ENCODE measurements at regions not wholly inside any gene's neighbourhood (a gene's known extent, or its start where the extent isn't known, plus 50 kb on each side); places are given as distances from the start of the nearest gene placed in this dataset.

DNA sequence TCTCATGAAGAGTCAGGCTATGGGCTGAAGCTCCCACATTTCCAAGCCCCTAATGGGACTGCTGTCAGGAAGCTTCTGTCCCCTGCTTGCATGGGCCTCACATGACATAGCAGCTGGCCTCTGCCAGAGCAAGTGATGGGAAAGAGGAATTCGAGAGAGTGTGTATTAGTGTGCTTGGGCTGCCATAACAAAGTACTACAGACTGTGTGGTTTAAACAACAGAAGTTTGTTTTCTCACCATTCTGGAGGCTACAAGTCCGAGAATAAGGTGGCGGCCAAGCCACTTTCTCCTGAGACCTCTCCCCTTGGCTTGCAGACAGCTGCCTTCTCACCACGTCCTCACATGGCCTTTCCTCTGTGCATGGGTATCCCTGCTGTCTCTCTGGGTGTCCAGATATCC, 274.4 kb downstream of the NUAK1 start:
- ChIA-PET RAD21 (ENCODE audit: low non-redundant PET in 1 of 2, low total read pairs in 2 of 2, uncharacterized antibody in 2 of 2, unreplicated experiment in 2 of 2) (no interaction called here), CTCF (no interaction called here), POLR2A (no interaction called here)
- TF ChIP-seq, protein P1, sequence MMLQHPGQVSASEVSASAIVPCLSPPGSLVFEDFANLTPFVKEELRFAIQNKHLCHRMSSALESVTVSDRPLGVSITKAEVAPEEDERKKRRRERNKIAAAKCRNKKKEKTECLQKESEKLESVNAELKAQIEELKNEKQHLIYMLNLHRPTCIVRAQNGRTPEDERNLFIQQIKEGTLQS (IDR thresholded peaks at IDR 0.05), result no peak
- TF ChIP-seq ZNF274 (IDR thresholded peaks at IDR 0.05; ENCODE audit: low read depth, low read length), result no peak
- TF ChIP-seq EZH2 (IDR thresholded peaks at IDR 0.05), result no peak
- no peak for TF ChIP-seq POLR2AphosphoS5 (IDR thresholded peaks at IDR 0.05; ENCODE audit: low read depth, low read length)
- no peak for TF ChIP-seq ELF1 (IDR thresholded peaks at IDR 0.05; ENCODE audit: borderline replicate concordance, low read depth)
- no peak for TF ChIP-seq SIN3A (IDR thresholded peaks at IDR 0.05; ENCODE audit: low read depth)
- TF ChIP-seq MAX (IDR thresholded peaks at IDR 0.05), result no peak
- no peak for TF ChIP-seq SP1 (IDR thresholded peaks at IDR 0.05; ENCODE audit: low read depth)
- TF ChIP-seq YY1 (IDR thresholded peaks at IDR 0.05; ENCODE audit: extremely low read depth, insufficient replicate concordance, low read depth, low read length), result no peak
- no peak for TF ChIP-seq FOSL1 (IDR thresholded peaks at IDR 0.05; ENCODE audit: low read depth)
- Histone ChIP-seq H3K4me3 (replicated peaks in 1 of 2; ENCODE audit: low read depth in 1 of 2, low read length in 2 of 2) (no peak overlapping the region), H2AFZ (ENCODE audit: low read depth, low read length, poor library complexity, severe bottlenecking) (no peak overlapping the region), H3K79me2 (ENCODE audit: insufficient read depth, low read length) (no peaks in the 10 kb centered on the region), H3K4me1 (ENCODE audit: control insufficient read depth in 1 of 2, insufficient read depth in 2 of 2, low read length in 2 of 2) (no peaks in the 10 kb centered on the region), H3K4me2 (ENCODE audit: low read length) (no peak overlapping the region), H3K27me3 (ENCODE audit: insufficient read depth, low read length) (no peaks in the 10 kb centered on the region), H3K9ac (ENCODE audit: low read length) (no peak overlapping the region), H3K9me3 (ENCODE audit: control insufficient read depth in 1 of 2, insufficient read depth in 1 of 2, low read depth in 1 of 2, low read length in 2 of 2) (no peaks in the 10 kb centered on the region), H3K9me2 (ENCODE audit: insufficient read depth) (no peaks in the 10 kb centered on the region), H3K36me3 (ENCODE audit: control insufficient read depth in 1 of 2, insufficient read depth in 2 of 2, low read length in 2 of 2) (no peaks in the 10 kb centered on the region), H3K27ac (ENCODE audit: low read depth, low read length) (no peak overlapping the region), H4K20me1 (ENCODE audit: insufficient read depth) (no peaks in the 10 kb centered on the region)
- intact Hi-C loops (cut with micrococcal nuclease), result no loop called here
- no TSS peak for BruUV-seq (replicated peaks)
- no peak for ATAC-seq
- no peak for DNase-seq (ENCODE audit: low read depth, low spot score)

DNA sequence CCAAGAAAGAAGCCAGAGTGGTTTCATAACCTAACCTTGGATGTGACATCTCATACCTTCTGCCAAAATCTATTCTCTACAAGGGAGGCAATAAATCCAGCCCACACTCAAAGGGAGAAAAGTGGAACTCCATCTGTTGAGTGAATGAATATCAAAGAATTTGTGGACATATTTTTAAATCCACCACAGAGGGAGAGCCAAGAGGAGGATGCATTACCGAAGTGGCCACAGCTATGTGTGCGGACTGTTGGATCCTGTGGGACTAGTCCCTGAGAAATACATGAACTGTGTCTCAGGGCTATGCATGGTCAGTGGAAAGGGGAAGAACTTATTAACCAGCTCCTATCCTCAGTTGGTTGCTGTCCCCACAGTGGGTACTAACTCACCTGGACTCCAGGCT, 273.9 kb downstream of the NUAK1 start:
- no peaks in the 10 kb centered on the region for H4K20me1 ChIP-seq (ENCODE audit: insufficient read depth)
- POLR2A ChIA-PET, result no interaction called here
- no TSS peak for BruUV-seq (replicated peaks)
- TF ChIP-seq, protein P1 (IDR thresholded peaks at IDR 0.05), result no peak
- TF ChIP-seq POLR2A (IDR thresholded peaks at IDR 0.05; ENCODE audit: borderline replicate concordance, extremely low read depth, insufficient read depth, insufficient read length) (no peak), CEBPB (IDR thresholded peaks at IDR 0.05; ENCODE audit: low read depth) (no peak), SRF (IDR thresholded peaks at IDR 0.05; ENCODE audit: low read depth) (no peak), JUND (IDR thresholded peaks at IDR 0.05) (no peak), MAX (IDR thresholded peaks at IDR 0.05) (no peak), EZH2 (IDR thresholded peaks at IDR 0.05) (no peak), ZBTB33 (IDR thresholded peaks at IDR 0.05; ENCODE audit: extremely low read depth, insufficient replicate concordance, low read length) (no peak), POLR2AphosphoS5 (IDR thresholded peaks at IDR 0.05; ENCODE audit: low read depth, low read length) (no peak)
- TF ChIP-seq, protein P2, sequence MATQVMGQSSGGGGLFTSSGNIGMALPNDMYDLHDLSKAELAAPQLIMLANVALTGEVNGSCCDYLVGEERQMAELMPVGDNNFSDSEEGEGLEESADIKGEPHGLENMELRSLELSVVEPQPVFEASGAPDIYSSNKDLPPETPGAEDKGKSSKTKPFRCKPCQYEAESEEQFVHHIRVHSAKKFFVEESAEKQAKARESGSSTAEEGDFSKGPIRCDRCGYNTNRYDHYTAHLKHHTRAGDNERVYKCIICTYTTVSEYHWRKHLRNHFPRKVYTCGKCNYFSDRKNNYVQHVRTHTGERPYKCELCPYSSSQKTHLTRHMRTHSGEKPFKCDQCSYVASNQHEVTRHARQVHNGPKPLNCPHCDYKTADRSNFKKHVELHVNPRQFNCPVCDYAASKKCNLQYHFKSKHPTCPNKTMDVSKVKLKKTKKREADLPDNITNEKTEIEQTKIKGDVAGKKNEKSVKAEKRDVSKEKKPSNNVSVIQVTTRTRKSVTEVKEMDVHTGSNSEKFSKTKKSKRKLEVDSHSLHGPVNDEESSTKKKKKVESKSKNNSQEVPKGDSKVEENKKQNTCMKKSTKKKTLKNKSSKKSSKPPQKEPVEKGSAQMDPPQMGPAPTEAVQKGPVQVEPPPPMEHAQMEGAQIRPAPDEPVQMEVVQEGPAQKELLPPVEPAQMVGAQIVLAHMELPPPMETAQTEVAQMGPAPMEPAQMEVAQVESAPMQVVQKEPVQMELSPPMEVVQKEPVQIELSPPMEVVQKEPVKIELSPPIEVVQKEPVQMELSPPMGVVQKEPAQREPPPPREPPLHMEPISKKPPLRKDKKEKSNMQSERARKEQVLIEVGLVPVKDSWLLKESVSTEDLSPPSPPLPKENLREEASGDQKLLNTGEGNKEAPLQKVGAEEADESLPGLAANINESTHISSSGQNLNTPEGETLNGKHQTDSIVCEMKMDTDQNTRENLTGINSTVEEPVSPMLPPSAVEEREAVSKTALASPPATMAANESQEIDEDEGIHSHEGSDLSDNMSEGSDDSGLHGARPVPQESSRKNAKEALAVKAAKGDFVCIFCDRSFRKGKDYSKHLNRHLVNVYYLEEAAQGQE (IDR thresholded peaks at IDR 0.05; ENCODE audit: low read depth), result no peak

More for the DNA sequence above, 273.9 kb downstream of the NUAK1 start:
- Histone ChIP-seq H3K9me2 (ENCODE audit: insufficient read depth) (no peaks in the 10 kb centered on the region), H2AFZ (ENCODE audit: low read depth, low read length, poor library complexity, severe bottlenecking) (no peak overlapping the region), H3K9me3 (ENCODE audit: control insufficient read depth in 1 of 2, insufficient read depth in 1 of 2, low read depth in 1 of 2, low read length in 2 of 2) (no peaks in the 10 kb centered on the region), H3K4me2 (ENCODE audit: low read length) (no peak overlapping the region), H3K27me3 (ENCODE audit: insufficient read depth, low read length) (no peaks in the 10 kb centered on the region), H3K4me3 (replicated peaks in 1 of 2; ENCODE audit: low read depth in 1 of 2, low read length in 2 of 2) (no peak overlapping the region), H3K9ac (ENCODE audit: low read length) (no peak overlapping the region), H3K27ac (ENCODE audit: low read depth, low read length) (no peak overlapping the region), H3K4me1 (ENCODE audit: control insufficient read depth in 1 of 2, insufficient read depth in 2 of 2, low read length in 2 of 2) (no peaks in the 10 kb centered on the region), H3K79me2 (ENCODE audit: insufficient read depth, low read length) (no peaks in the 10 kb centered on the region), H3K36me3 (ENCODE audit: control insufficient read depth in 1 of 2, insufficient read depth in 2 of 2, low read length in 2 of 2) (no peaks in the 10 kb centered on the region)
- intact Hi-C loops (cut with micrococcal nuclease), result no loop called here
- RAD21 ChIA-PET (ENCODE audit: low non-redundant PET in 1 of 2, low total read pairs in 2 of 2, uncharacterized antibody in 2 of 2, unreplicated experiment in 2 of 2), result no interaction called here
- CTCF ChIA-PET, result no interaction called here
- no peak for DNase-seq (ENCODE audit: low read depth, low spot score)
- ATAC-seq, result no peak
